RWPE1 (cell line): ENCODE measurements at regions not wholly inside any gene's neighbourhood (a gene's known extent, or its start where the extent isn't known, plus 50 kb on each side); places are given as distances from the start of the nearest gene placed in this dataset.
"Not testable (repeated sequence)": the region's sequence is repeated elsewhere in the genome, so short reads cannot be mapped to it uniquely, and the experiment has no call there.

ENCODE experiments used
- CTCF ChIA-PET: fragments of 350-600 bp; sonication (Branson Sonifier 250); formaldehyde crosslinking; extraction: SDS; loops from one replicate; lab custom pipeline; 2021; lab: Yijun Ruan, JAX
- POLR2A ChIA-PET: fragments of 400-600 bp; formaldehyde crosslinking; extraction: SDS; loops from one replicate; lab custom pipeline; 2020; ENCODE audit warnings: antibody characterized with exemption; ENCODE audit not compliant: low non-redundant PET; lab: Yijun Ruan, JAX
- DNase-seq: peaks from one replicate; pipeline ENCODE4 v3.0.0; 2012; ENCODE audit warnings: low spot score
- H3K27ac ChIP-seq: fragments of 450-650 bp; 2 replicates; pipeline ENCODE4 v1.5.1; 2017
- TF ChIP-seq, protein P1 (sequence below): fragments of 450-650 bp; conservative IDR thresholded peaks from 2 replicates; pipeline ENCODE4 v1.5.1; 2017; ENCODE audit warnings: low read depth, mild to moderate bottlenecking

DNA sequence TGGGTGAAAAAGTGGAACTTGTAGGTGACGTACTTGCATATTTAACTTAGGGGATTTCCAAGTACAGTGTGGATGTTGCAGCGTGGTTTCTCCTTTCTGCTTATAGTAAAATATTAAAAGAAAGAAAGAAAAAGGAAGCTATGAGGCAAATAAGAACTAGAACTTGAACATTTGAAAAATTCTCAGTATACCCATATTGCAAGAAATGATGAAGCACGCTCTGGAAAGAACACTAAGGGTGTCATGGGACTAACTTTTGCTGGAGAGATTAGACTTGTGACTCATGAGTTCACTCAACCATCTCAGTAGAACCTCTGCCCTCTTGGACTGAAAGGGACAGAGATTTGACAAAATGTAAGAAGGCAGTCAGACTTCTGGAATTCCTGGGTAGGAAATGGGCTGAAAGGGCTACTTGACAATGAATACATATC lies 704.5 kb upstream of the ADGRL4 start:
- TF ChIP-seq, protein P1, sequence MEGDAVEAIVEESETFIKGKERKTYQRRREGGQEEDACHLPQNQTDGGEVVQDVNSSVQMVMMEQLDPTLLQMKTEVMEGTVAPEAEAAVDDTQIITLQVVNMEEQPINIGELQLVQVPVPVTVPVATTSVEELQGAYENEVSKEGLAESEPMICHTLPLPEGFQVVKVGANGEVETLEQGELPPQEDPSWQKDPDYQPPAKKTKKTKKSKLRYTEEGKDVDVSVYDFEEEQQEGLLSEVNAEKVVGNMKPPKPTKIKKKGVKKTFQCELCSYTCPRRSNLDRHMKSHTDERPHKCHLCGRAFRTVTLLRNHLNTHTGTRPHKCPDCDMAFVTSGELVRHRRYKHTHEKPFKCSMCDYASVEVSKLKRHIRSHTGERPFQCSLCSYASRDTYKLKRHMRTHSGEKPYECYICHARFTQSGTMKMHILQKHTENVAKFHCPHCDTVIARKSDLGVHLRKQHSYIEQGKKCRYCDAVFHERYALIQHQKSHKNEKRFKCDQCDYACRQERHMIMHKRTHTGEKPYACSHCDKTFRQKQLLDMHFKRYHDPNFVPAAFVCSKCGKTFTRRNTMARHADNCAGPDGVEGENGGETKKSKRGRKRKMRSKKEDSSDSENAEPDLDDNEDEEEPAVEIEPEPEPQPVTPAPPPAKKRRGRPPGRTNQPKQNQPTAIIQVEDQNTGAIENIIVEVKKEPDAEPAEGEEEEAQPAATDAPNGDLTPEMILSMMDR, result no peak
- DNase-seq, result no peak
- POLR2A ChIA-PET, result no interaction called here
- CTCF ChIA-PET, result interaction anchor here (0.7 kb wide), 1 partner anchor 112 kb away, joined by 3 read pairs; no protein-coding TSS in a partner anchor
- no peak overlapping the region for H3K27ac ChIP-seq

DNA sequence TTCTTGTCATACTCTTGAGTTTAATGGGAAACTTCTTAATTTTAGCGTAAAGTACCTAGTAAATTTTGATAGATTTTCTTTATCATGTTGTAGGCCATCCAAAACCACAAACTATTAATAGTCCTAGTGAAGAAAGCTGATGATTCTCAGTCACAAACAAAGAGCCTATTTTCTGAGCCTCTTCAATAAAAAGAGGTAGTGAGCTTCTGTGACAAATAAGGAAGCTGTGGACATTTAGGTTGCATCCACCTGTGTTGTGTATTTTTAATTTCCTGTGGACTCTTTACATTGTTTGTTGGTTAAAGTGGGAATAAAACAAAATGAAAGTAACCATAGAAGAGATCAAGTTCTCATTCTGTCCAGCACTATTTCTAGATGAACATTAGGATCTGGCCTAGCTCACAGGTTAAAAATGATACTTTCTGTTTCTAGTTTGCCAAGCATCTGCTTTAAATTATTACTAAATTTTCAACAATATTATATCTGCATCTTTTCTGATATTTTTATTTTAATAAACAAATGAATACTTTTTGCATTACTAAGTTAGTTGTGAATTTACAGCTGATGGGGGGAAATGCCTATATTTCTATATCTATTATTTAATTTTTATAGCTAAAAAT lies 702.2 kb upstream of the ADGRL4 start:
- CTCF ChIA-PET, result no interaction called here
- DNase-seq, result no peak

DNA sequence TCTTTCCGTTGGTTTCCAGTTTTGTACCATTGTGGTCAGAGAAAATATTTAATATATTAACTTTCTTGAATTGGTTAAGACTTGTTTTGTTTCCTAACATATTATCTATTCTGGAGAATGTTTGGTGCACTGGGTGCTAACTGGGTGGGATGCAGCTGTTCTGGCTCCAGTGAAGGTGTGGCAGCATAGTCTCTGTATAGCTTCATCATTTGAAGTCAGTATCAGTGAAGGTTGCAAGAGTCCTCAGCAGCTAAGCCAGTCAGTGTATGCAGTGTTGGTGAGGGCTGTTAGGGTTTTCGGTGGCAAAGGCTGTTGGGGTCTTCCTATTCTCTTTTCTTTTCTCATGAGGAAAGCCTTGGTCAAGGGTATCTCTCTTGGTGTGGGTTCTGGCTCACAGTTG lies 698.7 kb upstream of the ADGRL4 start:
- no peak for DNase-seq
- ChIA-PET CTCF (interaction anchor here (0.6 kb wide), 1 partner anchor 399 kb away, joined by 3 read pairs; no protein-coding TSS in a partner anchor), POLR2A (no interaction called here)
- TF ChIP-seq, protein P1, result no peak
- H3K27ac ChIP-seq, result no peak overlapping the region

More for the DNA sequence above, 702.2 kb upstream of the ADGRL4 start:
- POLR2A ChIA-PET, result no interaction called here
- TF ChIP-seq, protein P1, result no peak
- H3K27ac ChIP-seq, result no peak overlapping the region

DNA sequence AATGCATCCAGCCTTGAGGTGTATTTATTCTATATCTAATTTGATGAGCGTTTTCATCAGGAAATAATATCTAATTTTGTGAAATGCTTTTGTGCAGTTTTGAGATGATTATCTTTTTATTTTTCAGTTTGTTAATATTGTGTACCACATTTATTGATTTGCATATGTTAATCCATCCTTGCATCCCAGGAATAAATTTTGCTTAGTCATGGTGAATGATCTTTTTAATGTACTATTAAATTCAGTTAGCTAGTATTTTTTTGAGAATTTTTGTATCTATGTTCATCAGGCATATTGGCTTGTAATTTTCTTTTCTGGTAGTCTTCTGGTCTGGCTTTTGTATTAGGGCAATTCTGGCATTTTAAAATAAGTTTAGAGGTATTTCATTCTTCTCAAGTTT lies 697.5 kb upstream of the ADGRL4 start:
- ChIA-PET POLR2A (no interaction called here), CTCF (no interaction called here)
- no peak overlapping the region for H3K27ac ChIP-seq
- TF ChIP-seq, protein P1, result no peak
- DNase-seq, result no peak

DNA sequence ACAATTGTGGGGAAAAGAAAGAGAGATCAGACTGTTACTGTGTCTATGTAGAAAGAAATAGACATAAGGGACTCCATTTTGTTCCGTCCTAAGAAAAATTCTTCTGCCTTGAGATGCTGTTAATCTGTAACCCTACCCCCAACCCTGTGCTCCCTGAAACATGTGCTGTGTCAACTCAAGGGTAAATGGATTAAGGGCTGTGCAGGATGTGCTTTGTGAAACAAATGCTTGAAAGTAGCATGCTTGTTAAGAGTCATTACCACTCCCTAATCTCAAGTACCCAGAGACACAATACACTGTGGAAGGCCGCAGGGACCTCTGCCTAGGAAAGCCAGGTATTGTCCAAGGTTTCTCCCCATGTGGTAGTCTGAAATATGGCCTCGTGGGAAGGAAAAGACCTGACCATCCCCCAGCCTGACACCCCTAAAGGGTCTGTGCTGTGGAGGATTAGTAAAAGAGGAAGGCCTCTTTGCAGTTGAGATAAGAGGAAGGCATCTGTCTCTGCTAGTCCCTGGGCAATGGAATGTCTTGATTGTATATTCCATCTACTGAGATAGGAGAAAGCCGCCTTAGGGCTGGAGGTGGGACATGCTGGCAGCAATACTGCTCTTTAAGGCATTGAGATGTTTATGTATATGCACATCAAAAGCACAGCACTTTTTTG lies 695.9 kb upstream of the ADGRL4 start:
- CTCF ChIA-PET, H3K27ac ChIP-seq, POLR2A ChIA-PET, DNase-seq: not testable (repeated sequence)

DNA sequence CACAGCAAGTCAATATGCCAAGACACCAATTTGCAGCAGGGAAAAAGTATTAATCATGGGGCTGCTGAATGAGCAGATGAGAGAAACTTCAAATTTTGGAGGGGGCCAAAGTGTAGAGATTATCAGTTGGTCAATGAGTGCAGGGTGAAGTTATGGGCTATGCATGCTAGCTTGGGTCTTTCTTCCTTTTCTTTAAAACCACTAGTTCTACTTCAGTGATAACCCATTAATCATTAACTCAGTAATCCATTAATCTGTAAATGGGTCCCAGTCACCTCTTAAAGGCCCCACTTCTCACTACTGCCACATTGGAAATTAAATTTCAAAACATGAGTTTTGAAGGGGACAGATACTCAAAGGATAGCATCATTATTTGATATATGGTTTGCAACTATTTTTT lies 688.6 kb upstream of the ADGRL4 start:
- DNase-seq, result no peak
- H3K27ac ChIP-seq, result no peak overlapping the region
- TF ChIP-seq, protein P1, result no peak
- ChIA-PET CTCF (no interaction called here), POLR2A (no interaction called here)

DNA sequence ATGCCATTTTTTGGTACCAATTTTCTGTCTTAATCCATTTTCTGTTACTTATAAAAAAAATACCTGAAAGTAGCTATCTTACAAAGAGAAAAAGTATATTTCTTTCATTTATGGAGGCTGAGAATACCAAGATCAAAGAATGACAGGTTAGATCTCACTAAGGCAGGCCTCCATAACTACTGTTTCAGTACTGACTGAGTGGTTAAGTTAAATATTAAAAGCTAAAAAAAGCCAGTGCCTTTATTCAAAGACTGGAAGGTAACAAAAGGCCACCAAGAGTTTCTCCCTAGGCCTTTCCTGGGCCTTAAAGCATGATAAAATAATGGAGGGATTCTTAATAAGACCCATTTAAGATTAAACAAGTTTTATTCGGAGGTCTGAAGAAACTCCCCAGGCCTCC lies 687.7 kb upstream of the ADGRL4 start:
- TF ChIP-seq, protein P1, result no peak

More for the DNA sequence above, 687.7 kb upstream of the ADGRL4 start:
- ChIA-PET POLR2A (no interaction called here), CTCF (interaction anchor here (0.7 kb wide), 1 partner anchor 948 kb away, joined by 3 read pairs; no protein-coding TSS in a partner anchor)
- DNase-seq, result no peak
- no peak overlapping the region for H3K27ac ChIP-seq
